ENCODE measurements at regions not wholly inside any gene's neighbourhood (a gene's known extent, or its start where the extent isn't known, plus 50 kb on each side); places are given as distances from the start of the nearest gene placed in this dataset.
"Not testable (repeated sequence)": the region's sequence is repeated elsewhere in the genome, so short reads cannot be mapped to it uniquely, and the experiment has no call there.

DNA sequence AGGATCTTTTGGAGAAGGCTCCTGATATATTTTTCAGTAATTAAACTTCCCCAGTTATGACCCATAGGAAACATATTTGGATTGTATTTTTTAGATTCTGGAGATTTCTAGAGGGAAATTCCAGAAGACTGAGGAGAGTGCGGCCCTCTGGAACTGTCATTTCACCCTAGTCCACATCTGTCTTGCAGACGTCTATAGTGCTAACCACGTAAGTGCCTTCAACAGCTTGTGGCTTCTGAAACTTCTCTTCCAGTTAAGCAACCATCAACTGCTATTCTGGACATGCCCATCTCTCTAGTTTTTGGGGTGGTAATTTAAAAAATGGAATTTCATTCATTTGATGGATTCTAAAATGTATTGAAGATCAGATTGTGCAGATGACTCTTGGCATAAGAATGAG lies 1098.8 kb downstream of the TMEM121 start (continued):
- TF ChIP-seq, protein P1, sequence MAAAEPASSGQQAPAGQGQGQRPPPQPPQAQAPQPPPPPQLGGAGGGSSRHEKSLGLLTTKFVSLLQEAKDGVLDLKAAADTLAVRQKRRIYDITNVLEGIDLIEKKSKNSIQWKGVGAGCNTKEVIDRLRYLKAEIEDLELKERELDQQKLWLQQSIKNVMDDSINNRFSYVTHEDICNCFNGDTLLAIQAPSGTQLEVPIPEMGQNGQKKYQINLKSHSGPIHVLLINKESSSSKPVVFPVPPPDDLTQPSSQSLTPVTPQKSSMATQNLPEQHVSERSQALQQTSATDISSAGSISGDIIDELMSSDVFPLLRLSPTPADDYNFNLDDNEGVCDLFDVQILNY (CRISPR knock-in tag; conservative IDR thresholded peaks at IDR 0.05) = no peak
- no peak for TF ChIP-seq ZNF558 (CRISPR knock-in tag; IDR thresholded peaks at IDR 0.05; ENCODE audit: borderline replicate concordance)

- BruUV-seq (replicated peaks); H2AFZ ChIP-seq (ENCODE audit: low read length); H3K4me2 ChIP-seq (ENCODE audit: low read depth, low read length); H3K79me2 ChIP-seq (ENCODE audit: insufficient read depth, low read length); H3K9me3 ChIP-seq (ENCODE audit: low read length); H3K4me3 ChIP-seq (replicated peaks in 1 of 3; ENCODE audit: insufficient read depth in 1 of 3, low read depth in 2 of 3, low read length in 3 of 3); FAIRE-seq; H3K4me1 ChIP-seq (ENCODE audit: insufficient read depth, low read length); H3K27ac ChIP-seq (ENCODE audit: extremely low read length, insufficient read depth, low read length); H3K9ac ChIP-seq (ENCODE audit: insufficient read depth, low read depth, low read length); POLR2A ChIA-PET; H4K20me1 ChIP-seq (ENCODE audit: insufficient read depth, low read length); H3K36me3 ChIP-seq (replicated peaks in 1 of 2; ENCODE audit: control insufficient read depth in 1 of 2, insufficient read depth in 2 of 2, low read length in 2 of 2); ATAC-seq; intact Hi-C loops (cut with micrococcal nuclease; ENCODE audit: unreplicated experiment); DNase-seq (ENCODE audit: low spot score); H3K27me3 ChIP-seq (ENCODE audit: control insufficient read depth in 1 of 2, insufficient read depth in 2 of 2, low read length in 2 of 2); in situ Hi-C loops (cut with HindIII; ENCODE audit: extremely low pct_ligation_motif_present, low pct_unique_long_range_greater_than_20kb): not testable (repeated sequence)
- 6% methylated on average over 4 of the region's 4 CpGs for WGBS (ENCODE audit: low lambda C conversion rate)
- CTCF ChIA-PET (ENCODE audit: low intra/inter-chr PET ratio, low total read pairs) = interaction anchor here (1.2 kb wide), 1 partner anchor 38 kb away, joined by 3 read pairs; no protein-coding TSS in a partner anchor
Observed at GRCh38 chr14:106626469-106626868, 1100.1 kb downstream of the TMEM121 start.

- TF ChIP-seq, protein P2, sequence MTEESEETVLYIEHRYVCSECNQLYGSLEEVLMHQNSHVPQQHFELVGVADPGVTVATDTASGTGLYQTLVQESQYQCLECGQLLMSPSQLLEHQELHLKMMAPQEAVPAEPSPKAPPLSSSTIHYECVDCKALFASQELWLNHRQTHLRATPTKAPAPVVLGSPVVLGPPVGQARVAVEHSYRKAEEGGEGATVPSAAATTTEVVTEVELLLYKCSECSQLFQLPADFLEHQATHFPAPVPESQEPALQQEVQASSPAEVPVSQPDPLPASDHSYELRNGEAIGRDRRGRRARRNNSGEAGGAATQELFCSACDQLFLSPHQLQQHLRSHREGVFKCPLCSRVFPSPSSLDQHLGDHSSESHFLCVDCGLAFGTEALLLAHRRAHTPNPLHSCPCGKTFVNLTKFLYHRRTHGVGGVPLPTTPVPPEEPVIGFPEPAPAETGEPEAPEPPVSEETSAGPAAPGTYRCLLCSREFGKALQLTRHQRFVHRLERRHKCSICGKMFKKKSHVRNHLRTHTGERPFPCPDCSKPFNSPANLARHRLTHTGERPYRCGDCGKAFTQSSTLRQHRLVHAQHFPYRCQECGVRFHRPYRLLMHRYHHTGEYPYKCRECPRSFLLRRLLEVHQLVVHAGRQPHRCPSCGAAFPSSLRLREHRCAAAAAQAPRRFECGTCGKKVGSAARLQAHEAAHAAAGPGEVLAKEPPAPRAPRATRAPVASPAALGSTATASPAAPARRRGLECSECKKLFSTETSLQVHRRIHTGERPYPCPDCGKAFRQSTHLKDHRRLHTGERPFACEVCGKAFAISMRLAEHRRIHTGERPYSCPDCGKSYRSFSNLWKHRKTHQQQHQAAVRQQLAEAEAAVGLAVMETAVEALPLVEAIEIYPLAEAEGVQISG (CRISPR knock-in tag; IDR thresholded peaks at IDR 0.05) = 0 out of 2 replicates have a peak, but pooled peaks have one; percentile 18
- TF ChIP-seq, protein P3, sequence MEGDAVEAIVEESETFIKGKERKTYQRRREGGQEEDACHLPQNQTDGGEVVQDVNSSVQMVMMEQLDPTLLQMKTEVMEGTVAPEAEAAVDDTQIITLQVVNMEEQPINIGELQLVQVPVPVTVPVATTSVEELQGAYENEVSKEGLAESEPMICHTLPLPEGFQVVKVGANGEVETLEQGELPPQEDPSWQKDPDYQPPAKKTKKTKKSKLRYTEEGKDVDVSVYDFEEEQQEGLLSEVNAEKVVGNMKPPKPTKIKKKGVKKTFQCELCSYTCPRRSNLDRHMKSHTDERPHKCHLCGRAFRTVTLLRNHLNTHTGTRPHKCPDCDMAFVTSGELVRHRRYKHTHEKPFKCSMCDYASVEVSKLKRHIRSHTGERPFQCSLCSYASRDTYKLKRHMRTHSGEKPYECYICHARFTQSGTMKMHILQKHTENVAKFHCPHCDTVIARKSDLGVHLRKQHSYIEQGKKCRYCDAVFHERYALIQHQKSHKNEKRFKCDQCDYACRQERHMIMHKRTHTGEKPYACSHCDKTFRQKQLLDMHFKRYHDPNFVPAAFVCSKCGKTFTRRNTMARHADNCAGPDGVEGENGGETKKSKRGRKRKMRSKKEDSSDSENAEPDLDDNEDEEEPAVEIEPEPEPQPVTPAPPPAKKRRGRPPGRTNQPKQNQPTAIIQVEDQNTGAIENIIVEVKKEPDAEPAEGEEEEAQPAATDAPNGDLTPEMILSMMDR (CRISPR knock-in tag; IDR thresholded peaks at IDR 0.05) = peak; percentile 74
- TF ChIP-seq STAG1 (CRISPR knock-in tag; IDR thresholded peaks at IDR 0.05) = 0 out of 2 replicates have a peak, but pooled peaks have one; percentile 4
- TF ChIP-seq GABPB1 (CRISPR knock-in tag; IDR thresholded peaks at IDR 0.05) = peak; percentile 48; the same call in 1 of the 2 replicates
- H4K20me1 ChIP-seq (ENCODE audit: insufficient read depth, low read length); BruUV-seq (replicated peaks); H3K4me1 ChIP-seq (ENCODE audit: insufficient read depth, low read length); in situ Hi-C loops (cut with HindIII; ENCODE audit: extremely low pct_ligation_motif_present, low pct_unique_long_range_greater_than_20kb); H3K27me3 ChIP-seq (ENCODE audit: control insufficient read depth in 1 of 2, insufficient read depth in 2 of 2, low read length in 2 of 2); intact Hi-C loops (cut with micrococcal nuclease; ENCODE audit: unreplicated experiment); H3K4me3 ChIP-seq (replicated peaks in 1 of 3; ENCODE audit: insufficient read depth in 1 of 3, low read depth in 2 of 3, low read length in 3 of 3); POLR2A ChIA-PET; H3K9me3 ChIP-seq (ENCODE audit: low read length); H2AFZ ChIP-seq (ENCODE audit: low read length); H3K4me2 ChIP-seq (ENCODE audit: low read depth, low read length); H3K9ac ChIP-seq (ENCODE audit: insufficient read depth, low read depth, low read length); H3K36me3 ChIP-seq (replicated peaks in 1 of 2; ENCODE audit: control insufficient read depth in 1 of 2, insufficient read depth in 2 of 2, low read length in 2 of 2); H3K79me2 ChIP-seq (ENCODE audit: insufficient read depth, low read length); H3K27ac ChIP-seq (ENCODE audit: extremely low read length, insufficient read depth, low read length): not testable (repeated sequence)
- FAIRE-seq (peak; percentile 15), DNase-seq (ENCODE audit: low spot score) (peak; percentile 18), ATAC-seq (peak; percentile 72)
- CTCF ChIA-PET (ENCODE audit: low intra/inter-chr PET ratio, low total read pairs) = interaction anchor here (1.2 kb wide), 1 partner anchor 38 kb away, joined by 3 read pairs; no protein-coding TSS in a partner anchor
- WGBS (ENCODE audit: low lambda C conversion rate) = 4% methylated on average over 11 of the region's 22 CpGs
Observed at GRCh38 chr14:106626942-106627588, 1100.7 kb downstream of the TMEM121 start.

Measured in HepG2 (cell line).